ENCODE measurements at regions not wholly inside any gene's neighbourhood (a gene's known extent, or its start where the extent isn't known, plus 50 kb on each side); places are given as distances from the start of the nearest gene placed in this dataset.

DNA sequence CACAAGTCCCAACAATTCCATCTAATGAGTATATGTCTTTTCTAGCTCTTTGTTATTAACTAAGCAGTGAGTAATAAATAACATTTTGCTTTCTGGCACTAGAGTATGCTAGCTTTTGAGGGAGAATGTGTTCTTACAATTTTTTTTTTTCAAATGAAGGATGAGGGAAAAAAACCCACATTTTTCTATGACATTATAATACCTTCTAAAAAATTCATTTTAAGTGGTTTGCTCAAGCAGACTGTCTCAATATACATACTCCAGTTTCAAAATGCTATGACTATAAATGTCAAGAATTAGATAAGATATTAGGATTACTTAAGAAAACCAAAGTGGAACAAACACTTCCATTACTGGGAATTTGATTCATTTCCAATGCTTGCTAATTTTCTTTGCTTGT, 394.6 kb downstream of the C12orf75 start:
- TF ChIP-seq POLR2A (IDR thresholded peaks at IDR 0.05) (no peak), CTCF (IDR thresholded peaks at IDR 0.05) (no peak), POLR2AphosphoS5 (IDR thresholded peaks at IDR 0.05) (no peak)
